ENCODE measurements at regions not wholly inside any gene's neighbourhood (a gene's known extent, or its start where the extent isn't known, plus 50 kb on each side); places are given as distances from the start of the nearest gene placed in this dataset.

DNA sequence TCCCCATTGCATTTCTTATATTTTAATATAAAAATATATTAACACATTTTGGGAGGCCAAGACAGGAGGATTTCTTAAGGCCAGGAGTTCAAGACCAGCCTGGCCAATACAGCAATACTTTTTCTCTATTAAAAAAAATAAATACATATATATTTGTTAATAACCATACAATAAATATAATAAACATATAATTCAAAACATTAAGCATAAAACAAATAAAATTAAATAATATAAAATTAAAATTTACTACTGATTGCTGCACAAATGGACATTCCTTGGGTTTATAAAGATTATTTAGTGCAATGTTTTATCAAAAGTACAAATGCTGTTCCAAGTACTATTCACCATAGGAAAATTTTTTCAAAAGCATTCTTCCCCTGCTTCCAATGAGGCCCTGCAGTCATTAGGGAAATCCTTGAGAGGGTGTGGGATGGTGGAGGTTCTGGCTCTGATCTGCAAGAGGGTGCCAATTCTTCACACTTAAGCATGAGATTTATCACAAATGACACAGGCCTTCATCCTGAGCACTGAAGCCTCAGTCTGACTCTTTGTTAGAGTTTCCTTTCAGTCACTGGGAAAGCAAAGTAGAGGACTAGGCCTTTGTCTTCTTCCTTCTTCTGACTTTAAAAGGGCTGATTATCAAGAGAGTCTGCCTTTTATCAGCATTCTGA is 596.7 kb downstream of the EPM2A start:
- no peak for TF ChIP-seq EZH2 (IDR thresholded peaks at IDR 0.05; ENCODE audit: low read length, unreplicated experiment)
- no peak for TF ChIP-seq CTCF (conservative IDR thresholded peaks at IDR 0.05; ENCODE audit: low read depth, low read length)
- no peak for TF ChIP-seq EZH2phosphoT487 (IDR thresholded peaks at IDR 0.05; ENCODE audit: borderline replicate concordance, low read length)
- ChIA-PET CTCF (interaction anchor here (0.9 kb wide), 1 partner anchor 490 kb away, joined by 3 read pairs; no protein-coding TSS in a partner anchor), POLR2A (ENCODE audit: unreplicated experiment) (no interaction called here)
- no peak overlapping the region for H3K4me3 ChIP-seq (ENCODE audit: low read length)
- no TSS peak for BruUV-seq (replicated peaks)
- H3K9me3 ChIP-seq (ENCODE audit: low read length), result no peaks in the 10 kb centered on the region
- H3K27me3 ChIP-seq (ENCODE audit: low read length), result no peaks in the 10 kb centered on the region
- no peak for ATAC-seq
- no peak overlapping the region for H3K4me2 ChIP-seq (ENCODE audit: low read length)
- no peaks in the 10 kb centered on the region for H3K79me2 ChIP-seq (ENCODE audit: low read length)
- H3K27ac ChIP-seq (ENCODE audit: low read length), result no peak overlapping the region
- H3K9me2 ChIP-seq (replicated peaks; ENCODE audit: low read length), result no peaks in the 10 kb centered on the region
- intact Hi-C loops (cut with micrococcal nuclease), result loop anchor here (5.0 kb wide), 1 partner anchor 206 kb away; no protein-coding TSS in a partner anchor
- no peaks in the 10 kb centered on the region for H4K20me1 ChIP-seq (ENCODE audit: low read length)
- H3K9ac ChIP-seq (ENCODE audit: low read length), result no peak overlapping the region
- no peak for DNase-seq
- no peak overlapping the region for H2AFZ ChIP-seq (ENCODE audit: low read length)
- H3F3A ChIP-seq (ENCODE audit: low read length, unreplicated experiment), result no peaks in the 10 kb centered on the region
- H3K36me3 ChIP-seq (ENCODE audit: low read depth, low read length), result no peaks in the 10 kb centered on the region
- no peaks in the 10 kb centered on the region for H3K4me1 ChIP-seq (ENCODE audit: insufficient read depth, low read length)

DNA sequence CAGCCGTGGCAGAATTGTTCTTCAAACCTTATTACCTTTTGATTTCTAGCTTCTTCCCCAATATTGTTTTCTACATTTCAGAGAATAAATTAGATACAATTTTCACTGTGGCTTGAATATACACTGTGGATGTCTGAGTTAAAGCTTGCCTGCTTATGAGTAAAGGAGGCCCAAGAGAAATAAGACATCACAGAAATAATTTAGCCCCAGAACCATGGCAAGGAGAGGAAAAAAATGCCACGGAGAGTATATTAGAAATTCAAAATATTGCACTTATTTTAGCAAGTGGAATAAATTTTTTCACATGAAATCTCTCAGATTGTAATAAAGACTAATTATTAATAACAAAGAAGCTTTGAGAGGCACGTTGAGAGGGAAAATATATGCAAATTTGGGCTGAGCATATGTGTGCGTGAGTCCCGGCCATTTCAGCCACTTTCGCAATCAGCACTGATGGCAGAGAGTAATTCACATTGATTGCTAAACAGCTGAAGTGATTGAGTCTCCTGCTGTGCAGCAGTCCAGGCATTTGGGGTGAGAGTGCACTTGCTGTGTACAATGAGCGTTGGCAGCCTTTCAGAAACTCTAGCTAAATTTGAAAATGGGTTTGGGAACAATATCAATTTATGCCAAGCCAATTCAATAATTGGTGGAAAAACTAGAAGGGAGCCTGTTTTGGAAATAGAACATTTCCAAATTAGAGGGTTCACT is 596.0 kb downstream of the EPM2A start:
- ChIA-PET POLR2A (ENCODE audit: unreplicated experiment) (no interaction called here), CTCF (no interaction called here)
- H3K36me3 ChIP-seq (ENCODE audit: low read depth, low read length), result no peaks in the 10 kb centered on the region
- H3K9me2 ChIP-seq (replicated peaks; ENCODE audit: low read length), result no peaks in the 10 kb centered on the region
- H4K20me1 ChIP-seq (ENCODE audit: low read length), result no peaks in the 10 kb centered on the region
- no peaks in the 10 kb centered on the region for H3K79me2 ChIP-seq (ENCODE audit: low read length)
- TF ChIP-seq CTCF (conservative IDR thresholded peaks at IDR 0.05; ENCODE audit: low read depth, low read length), result no peak
- TF ChIP-seq EZH2phosphoT487 (IDR thresholded peaks at IDR 0.05; ENCODE audit: borderline replicate concordance, low read length), result no peak
- TF ChIP-seq EZH2 (IDR thresholded peaks at IDR 0.05; ENCODE audit: low read length, unreplicated experiment), result no peak
- BruUV-seq (replicated peaks), result no TSS peak
- H3F3A ChIP-seq (ENCODE audit: low read length, unreplicated experiment), result no peaks in the 10 kb centered on the region
- no peaks in the 10 kb centered on the region for H3K9me3 ChIP-seq (ENCODE audit: low read length)
- H3K4me1 ChIP-seq (ENCODE audit: insufficient read depth, low read length), result no peaks in the 10 kb centered on the region
- DNase-seq, result no peak
- intact Hi-C loops (cut with micrococcal nuclease), result loop anchor here (5.0 kb wide), 1 partner anchor 207 kb away; no protein-coding TSS in a partner anchor
- no peak overlapping the region for H3K27ac ChIP-seq (ENCODE audit: low read length)
- H3K4me3 ChIP-seq (ENCODE audit: low read length), result no peak overlapping the region
- no peak overlapping the region for H2AFZ ChIP-seq (ENCODE audit: low read length)
- H3K4me2 ChIP-seq (ENCODE audit: low read length), result no peak overlapping the region
- ATAC-seq, result no peak
- no peak overlapping the region for H3K9ac ChIP-seq (ENCODE audit: low read length)
- no peaks in the 10 kb centered on the region for H3K27me3 ChIP-seq (ENCODE audit: low read length)

- Histone ChIP-seq H3K9me2 (replicated peaks; ENCODE audit: low read length) (no peaks in the 10 kb centered on the region), H3K27ac (ENCODE audit: low read length) (no peak overlapping the region), H3K36me3 (ENCODE audit: low read depth, low read length) (no peaks in the 10 kb centered on the region), H4K20me1 (ENCODE audit: low read length) (no peaks in the 10 kb centered on the region), H3K4me1 (ENCODE audit: insufficient read depth, low read length) (no peaks in the 10 kb centered on the region), H3K4me3 (ENCODE audit: low read length) (no peak overlapping the region), H3K79me2 (ENCODE audit: low read length) (no peaks in the 10 kb centered on the region), H3K9me3 (ENCODE audit: low read length) (no peaks in the 10 kb centered on the region), H2AFZ (ENCODE audit: low read length) (no peak overlapping the region), H3K27me3 (ENCODE audit: low read length) (no peaks in the 10 kb centered on the region), H3K4me2 (ENCODE audit: low read length) (no peak overlapping the region), H3F3A (ENCODE audit: low read length, unreplicated experiment) (no peaks in the 10 kb centered on the region), H3K9ac (ENCODE audit: low read length) (no peak overlapping the region)
- ChIA-PET POLR2A (ENCODE audit: unreplicated experiment) (no interaction called here), CTCF (interaction anchor here (0.5 kb wide), 1 partner anchor 64 kb away, joined by 3 read pairs; no protein-coding TSS in a partner anchor)
- ATAC-seq, result no peak
- TF ChIP-seq EZH2 (IDR thresholded peaks at IDR 0.05; ENCODE audit: low read length, unreplicated experiment) (no peak), CTCF (conservative IDR thresholded peaks at IDR 0.05; ENCODE audit: low read depth, low read length) (no peak), EZH2phosphoT487 (IDR thresholded peaks at IDR 0.05; ENCODE audit: borderline replicate concordance, low read length) (no peak)
- DNase-seq, result no peak
- intact Hi-C loops (cut with micrococcal nuclease), result loop anchor here (5.0 to 10.0 kb wide), 2 partner anchors 208 to 495 kb away; no protein-coding TSS in a partner anchor
- no TSS peak for BruUV-seq (replicated peaks)
Observed at GRCh38 chr6:145139895-145140294, 595.4 kb downstream of the EPM2A start.

All from PC-3 (cell line).